PC-9 (cell line): ENCODE measurements at regions not wholly inside any gene's neighbourhood (a gene's known extent, or its start where the extent isn't known, plus 50 kb on each side); places are given as distances from the start of the nearest gene placed in this dataset.

Experiments used
- BruUV-seq: library from RNA; stranded (reverse); fragments of 400-500 nt; replicated peaks from 2 replicates; lab custom pipeline; 2021; lab: Mats Ljungman, UMichigan
- CTCF ChIA-PET: fragments of 300-600 bp; sonication (Branson Sonifier 250); formaldehyde crosslinking; loops from one replicate; lab custom pipeline; 2022; ENCODE audit warnings: antibody characterized with exemption; lab: Charles Lee
- POLR2A ChIA-PET: fragments of 300-600 bp; sonication (Branson Sonifier 250); formaldehyde crosslinking; loops from one replicate; lab custom pipeline; 2022; ENCODE audit warnings: antibody characterized with exemption; ENCODE audit not compliant: unreplicated experiment; lab: Charles Lee
- DNase-seq, 2 experiments: peaks; one replicate each; pipeline versions ENCODE4 v3.0.0 to v3.0.0-alpha.2; 2015 to 2022; ENCODE audit warnings: mixed read lengths in 1 of 2
- H2AFZ ChIP-seq: fragments of 200-600 bp; sonication (generic); 2 replicates; pipeline ENCODE4 v1.8.1; 2017; ENCODE audit warnings: antibody characterized with exemption
- H3F3A ChIP-seq: fragments of 200-600 bp; sonication (generic); 2 replicates; pipeline ENCODE4 v1.8.1; 2017; ENCODE audit warnings: antibody characterized with exemption, mild to moderate bottlenecking, low read depth; ENCODE audit not compliant: insufficient read depth
- H3K27ac ChIP-seq: fragments of 200-600 bp; sonication (generic); 2 replicates; pipeline ENCODE4 v1.6.1; 2016; ENCODE audit warnings: mixed run types
- H3K27me3 ChIP-seq: fragments of 200-600 bp; sonication (generic); 2 replicates; pipeline ENCODE4 v1.6.1; 2016; ENCODE audit warnings: low read depth, mixed run types; ENCODE audit not compliant: insufficient read depth
- H3K36me3 ChIP-seq: fragments of 200-600 bp; sonication (generic); 2 replicates; pipeline ENCODE4 v1.6.1; 2016; ENCODE audit warnings: low read depth, mixed run types
- H3K4me1 ChIP-seq: fragments of 200-600 bp; sonication (generic); replicated peaks from 2 replicates; pipeline ENCODE4 v1.6.1; 2016; ENCODE audit warnings: mixed run types; ENCODE audit not compliant: insufficient read depth
- H3K4me2 ChIP-seq: fragments of 200-600 bp; sonication (generic); 2 replicates; pipeline ENCODE4 v1.6.1; 2017; ENCODE audit warnings: mixed run types
- H3K4me3 ChIP-seq: fragments of 200-600 bp; sonication (generic); 2 replicates; pipeline ENCODE4 v1.6.1; 2016; ENCODE audit warnings: mixed run types
- H3K79me2 ChIP-seq: fragments of 200-600 bp; sonication (generic); 2 replicates; pipeline ENCODE4 v1.6.1; 2017; ENCODE audit warnings: low read depth, mixed run types
- H3K9me2 ChIP-seq: fragments of 200-600 bp; sonication (generic); 2 replicates; pipeline ENCODE4 v1.8.1; 2017; ENCODE audit warnings: mild to moderate bottlenecking; ENCODE audit not compliant: insufficient read depth
- H3K9me3 ChIP-seq: fragments of 200-600 bp; sonication (generic); 2 replicates; pipeline ENCODE4 v1.8.1; 2016; ENCODE audit warnings: low read depth; ENCODE audit not compliant: insufficient read depth
- H4K20me1 ChIP-seq: fragments of 200-600 bp; sonication (generic); 2 replicates; pipeline ENCODE4 v1.8.1; 2017; ENCODE audit not compliant: insufficient read depth
- CTCF ChIP-seq: fragments of 200-600 bp; sonication (generic); conservative IDR thresholded peaks from 2 replicates; pipeline ENCODE4 v1.6.1; 2017; ENCODE audit warnings: mixed run types, antibody characterized with exemption, mild to moderate bottlenecking, moderate library complexity
- EZH2 ChIP-seq: fragments of 200-600 bp; sonication (generic); IDR thresholded peaks from 2 replicates; pipeline ENCODE4 v1.8.0; 2017; ENCODE audit warnings: antibody characterized with exemption, low read depth
- intact Hi-C: fragments of 100-400 bp; cut with micrococcal nuclease; formaldehyde crosslinking; loops from one replicate; pipeline ENCODE4 v1.10.0; 2022; ENCODE audit not compliant: unreplicated experiment

- ChIA-PET CTCF (no interaction called here), POLR2A (no interaction called here)
- no peaks in the 10 kb centered on the region for H3K36me3 ChIP-seq
- no TSS peak for BruUV-seq
- H2AFZ ChIP-seq, result no peak overlapping the region
- H3K9me3 ChIP-seq, result no peaks in the 10 kb centered on the region
- no peaks in the 10 kb centered on the region for H4K20me1 ChIP-seq
- H3K27me3 ChIP-seq, result no peaks in the 10 kb centered on the region
- H3K27ac ChIP-seq, result no peak overlapping the region
- no peaks in the 10 kb centered on the region for H3K79me2 ChIP-seq
- no peak overlapping the region for H3K4me3 ChIP-seq
- intact Hi-C loops, result no loop called here
- TF ChIP-seq EZH2, result no peak
- no peak for TF ChIP-seq CTCF
- H3K9me2 ChIP-seq, result no peaks in the 10 kb centered on the region
- no peak overlapping the region for H3K4me2 ChIP-seq
- H3K4me1 ChIP-seq, result no peaks in the 10 kb centered on the region
- H3F3A ChIP-seq, result no peaks in the 10 kb centered on the region
- no peak for DNase-seq
Observed at GRCh38 chr6:156451726-156452125, 325.5 kb upstream of the ARID1B start.

- Histone ChIP-seq H3K79me2 (no peaks in the 10 kb centered on the region), H3K9me2 (no peaks in the 10 kb centered on the region), H3K4me1 (no peaks in the 10 kb centered on the region), H3K27ac (no peak overlapping the region), H3K4me3 (no peak overlapping the region), H4K20me1 (no peaks in the 10 kb centered on the region), H3K4me2 (no peak overlapping the region), H3F3A (no peaks in the 10 kb centered on the region), H2AFZ (no peak overlapping the region), H3K9me3 (no peaks in the 10 kb centered on the region), H3K36me3 (no peaks in the 10 kb centered on the region), H3K27me3 (no peaks in the 10 kb centered on the region)
- BruUV-seq, result no TSS peak
- ChIA-PET CTCF (interaction anchor here (0.6 kb wide), 1 partner anchor 24 kb away, joined by 3 read pairs; no protein-coding TSS in a partner anchor), POLR2A (no interaction called here)
- TF ChIP-seq CTCF (no peak), EZH2 (no peak)
- intact Hi-C loops, result no loop called here
- DNase-seq, result no peak
Observed at GRCh38 chr6:156451088-156451487, 326.1 kb upstream of the ARID1B start.

- BruUV-seq, result no TSS peak
- Histone ChIP-seq H3F3A (no peaks in the 10 kb centered on the region), H3K9me3 (no peaks in the 10 kb centered on the region), H4K20me1 (no peaks in the 10 kb centered on the region), H3K4me1 (no peaks in the 10 kb centered on the region), H3K36me3 (no peaks in the 10 kb centered on the region), H3K27me3 (no peaks in the 10 kb centered on the region), H3K79me2 (no peaks in the 10 kb centered on the region), H2AFZ (no peak overlapping the region), H3K4me3 (no peak overlapping the region), H3K4me2 (no peak overlapping the region), H3K27ac (no peak overlapping the region), H3K9me2 (no peaks in the 10 kb centered on the region)
- DNase-seq, result no peak
- ChIA-PET CTCF (interaction anchor here (0.6 kb wide), 1 partner anchor 23 kb away, joined by 3 read pairs; no protein-coding TSS in a partner anchor), POLR2A (no interaction called here)
- intact Hi-C loops, result no loop called here
- TF ChIP-seq EZH2, result no peak
- TF ChIP-seq CTCF, result no peak
Observed at GRCh38 chr6:156450421-156450820, 326.8 kb upstream of the ARID1B start.
